ENCODE measurements at regions not wholly inside any gene's neighbourhood (a gene's known extent, or its start where the extent isn't known, plus 50 kb on each side); places are given as distances from the start of the nearest gene placed in this dataset.
"Not testable (repeated sequence)": the region's sequence is repeated elsewhere in the genome, so short reads cannot be mapped to it uniquely, and the experiment has no call there.

DNA sequence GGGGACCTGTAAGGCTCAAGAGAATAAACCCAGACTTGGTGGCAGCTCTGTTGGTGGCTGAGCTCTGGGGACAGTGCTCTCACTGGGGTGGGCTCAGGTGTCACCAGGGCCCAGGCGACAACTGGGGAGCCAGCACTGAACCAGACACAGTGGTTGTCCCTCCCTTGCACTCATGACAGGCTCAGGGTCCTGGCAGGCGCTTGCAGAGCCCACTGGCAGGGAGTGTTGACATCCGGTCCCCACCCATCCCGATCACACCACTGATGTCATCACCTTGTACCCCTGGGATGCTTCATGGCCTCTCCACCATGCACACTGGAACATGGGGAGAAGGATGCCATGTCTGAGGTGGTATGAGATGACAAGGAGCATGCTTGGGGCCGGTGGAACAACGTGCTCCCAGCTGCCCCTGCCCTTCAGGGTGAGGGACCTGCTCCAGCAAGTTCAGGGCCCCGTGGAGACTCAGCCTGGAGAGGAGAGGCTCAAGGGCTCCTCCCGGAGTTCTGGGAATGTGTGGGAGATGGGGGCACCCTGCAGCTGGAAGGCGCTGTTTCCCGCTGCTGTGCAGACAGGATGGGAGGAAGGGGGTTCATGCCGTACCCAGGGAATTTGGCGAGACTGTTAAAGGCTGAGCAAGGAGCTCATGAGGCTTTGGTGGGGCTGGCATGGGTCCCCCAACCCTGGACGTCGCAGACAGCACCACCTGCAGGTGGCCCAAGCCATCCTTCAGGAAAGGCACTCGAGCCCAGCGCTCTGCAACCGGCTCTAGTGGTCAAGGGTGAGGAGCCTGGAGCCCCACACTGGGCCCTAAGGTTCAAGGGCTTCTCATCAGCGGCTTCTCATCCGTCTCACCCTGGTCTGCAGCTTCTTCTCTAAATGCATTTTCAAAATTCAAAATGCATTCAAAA is 141.1 kb upstream of the ZNF469 start:
- not testable (repeated sequence) for H3K4me3 Mint-ChIP-seq; H3K36me3 Mint-ChIP-seq; DNase-seq (ENCODE audit: low spot score); H3K27me3 ChIP-seq; H3K4me3 ChIP-seq; H4K20me1 ChIP-seq (ENCODE audit: low read depth); H3K4me1 ChIP-seq; H3K79me2 ChIP-seq (ENCODE audit: low read depth); H3K27ac ChIP-seq; H3K36me3 ChIP-seq; H3F3A ChIP-seq (ENCODE audit: low read depth); H2AFZ ChIP-seq (replicated peaks); H3K27ac Mint-ChIP-seq; H3K9me3 ChIP-seq (ENCODE audit: low read depth); H3K9ac ChIP-seq
- peak overlapping the region; percentile 2 for H3K4me2 ChIP-seq
- Mint-ChIP-seq H3K27me3 (ENCODE audit: insufficient read depth, low read depth) (peaks cover 12% of the 10 kb centered on the region), H3K9me3 (peaks cover 10% of the 10 kb centered on the region), H3K4me1 (peaks cover 12% of the 10 kb centered on the region)
- TF ChIP-seq, protein P1, sequence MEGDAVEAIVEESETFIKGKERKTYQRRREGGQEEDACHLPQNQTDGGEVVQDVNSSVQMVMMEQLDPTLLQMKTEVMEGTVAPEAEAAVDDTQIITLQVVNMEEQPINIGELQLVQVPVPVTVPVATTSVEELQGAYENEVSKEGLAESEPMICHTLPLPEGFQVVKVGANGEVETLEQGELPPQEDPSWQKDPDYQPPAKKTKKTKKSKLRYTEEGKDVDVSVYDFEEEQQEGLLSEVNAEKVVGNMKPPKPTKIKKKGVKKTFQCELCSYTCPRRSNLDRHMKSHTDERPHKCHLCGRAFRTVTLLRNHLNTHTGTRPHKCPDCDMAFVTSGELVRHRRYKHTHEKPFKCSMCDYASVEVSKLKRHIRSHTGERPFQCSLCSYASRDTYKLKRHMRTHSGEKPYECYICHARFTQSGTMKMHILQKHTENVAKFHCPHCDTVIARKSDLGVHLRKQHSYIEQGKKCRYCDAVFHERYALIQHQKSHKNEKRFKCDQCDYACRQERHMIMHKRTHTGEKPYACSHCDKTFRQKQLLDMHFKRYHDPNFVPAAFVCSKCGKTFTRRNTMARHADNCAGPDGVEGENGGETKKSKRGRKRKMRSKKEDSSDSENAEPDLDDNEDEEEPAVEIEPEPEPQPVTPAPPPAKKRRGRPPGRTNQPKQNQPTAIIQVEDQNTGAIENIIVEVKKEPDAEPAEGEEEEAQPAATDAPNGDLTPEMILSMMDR (IDR thresholded peaks at IDR 0.05) = peak; percentile 25

DNA sequence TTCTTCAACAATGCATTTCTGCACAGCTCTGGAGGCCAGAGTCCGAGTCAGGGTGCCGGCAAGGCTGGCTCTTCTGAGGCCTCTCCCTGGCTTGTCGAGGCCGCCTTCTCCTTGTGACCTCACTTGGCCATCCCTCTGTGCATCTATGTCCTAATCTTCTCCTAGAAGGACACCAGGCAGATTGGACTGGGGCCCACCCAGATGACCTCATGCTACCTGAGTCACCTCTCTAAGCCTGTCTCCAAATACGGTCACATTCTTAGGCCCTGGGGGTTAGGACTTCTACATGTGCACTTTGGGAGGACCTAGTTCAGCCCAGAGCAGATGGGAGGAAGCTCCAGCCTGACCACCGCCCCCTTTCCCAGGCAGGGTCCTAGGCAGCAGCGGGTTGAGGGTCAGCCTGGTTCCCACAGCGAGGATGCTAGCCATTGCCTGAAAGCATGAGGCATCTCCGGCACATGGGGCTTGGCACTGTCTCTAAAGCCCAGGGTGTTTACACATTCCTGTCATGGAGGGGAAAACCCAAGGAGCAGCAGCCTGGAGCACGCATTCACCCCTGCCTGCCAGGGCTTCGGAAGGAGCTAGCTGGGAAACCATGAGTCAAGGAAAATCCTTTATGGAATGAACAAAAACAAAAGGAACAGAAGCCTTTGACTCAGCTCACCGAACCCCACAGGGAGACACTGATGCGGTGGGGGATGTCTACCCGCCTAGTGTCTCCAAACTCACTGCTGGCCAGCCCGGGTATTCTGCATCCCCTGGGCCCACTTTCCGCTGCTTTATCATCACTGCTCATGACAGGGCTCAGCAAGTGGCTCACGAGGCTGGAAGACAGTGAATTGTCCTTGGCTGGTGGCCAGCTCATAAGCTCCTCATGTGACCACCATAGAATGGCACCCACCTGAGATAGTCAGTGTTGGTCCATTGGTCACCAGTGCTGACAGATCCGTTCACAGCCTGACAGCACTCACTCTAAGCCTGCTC is 140.2 kb upstream of the ZNF469 start:
- H3K27me3 ChIP-seq; H3K4me1 ChIP-seq; H2AFZ ChIP-seq (replicated peaks); H4K20me1 ChIP-seq (ENCODE audit: low read depth); H3K27ac ChIP-seq; H3K27ac Mint-ChIP-seq; H3K9ac ChIP-seq; H3K36me3 Mint-ChIP-seq; H3K9me3 ChIP-seq (ENCODE audit: low read depth); H3K36me3 ChIP-seq; H3K4me3 ChIP-seq; H3K4me2 ChIP-seq; DNase-seq (ENCODE audit: low spot score); H3F3A ChIP-seq (ENCODE audit: low read depth); H3K4me3 Mint-ChIP-seq; H3K79me2 ChIP-seq (ENCODE audit: low read depth): not testable (repeated sequence)
- Mint-ChIP-seq H3K4me1 (peaks cover 12% of the 10 kb centered on the region), H3K9me3 (peaks cover 10% of the 10 kb centered on the region), H3K27me3 (ENCODE audit: insufficient read depth, low read depth) (peaks cover 12% of the 10 kb centered on the region)

DNA sequence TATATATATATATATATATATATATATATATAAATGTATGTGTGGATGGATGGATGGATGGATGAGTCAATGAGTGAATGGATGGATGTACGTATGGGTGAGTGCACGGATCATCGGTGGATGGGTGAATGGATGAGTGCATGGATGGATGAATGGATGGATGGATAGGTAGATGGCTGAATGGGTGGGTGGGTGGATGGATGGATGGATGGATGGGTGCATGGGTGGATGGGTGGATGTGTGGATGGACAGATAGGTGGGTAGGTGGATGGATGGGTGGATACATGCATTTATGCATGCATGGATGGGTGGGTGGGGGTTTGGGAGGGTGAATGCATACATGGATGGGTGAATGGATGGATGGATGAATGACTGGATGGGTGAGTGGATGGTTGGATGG is 138.8 kb upstream of the ZNF469 start:
- Mint-ChIP-seq H3K9me3 (peaks cover 10% of the 10 kb centered on the region), H3K4me1 (peaks cover 16% of the 10 kb centered on the region)
- H3K27ac ChIP-seq; H3K79me2 ChIP-seq (ENCODE audit: low read depth); H3K4me3 Mint-ChIP-seq; H2AFZ ChIP-seq (replicated peaks); H3K4me1 ChIP-seq; H3K36me3 ChIP-seq; H3K9ac ChIP-seq; H3F3A ChIP-seq (ENCODE audit: low read depth); H3K4me3 ChIP-seq; H3K36me3 Mint-ChIP-seq; H3K4me2 ChIP-seq; H3K9me3 ChIP-seq (ENCODE audit: low read depth); H3K27ac Mint-ChIP-seq; DNase-seq (ENCODE audit: low spot score); H4K20me1 ChIP-seq (ENCODE audit: low read depth); H3K27me3 Mint-ChIP-seq (ENCODE audit: insufficient read depth, low read depth); H3K27me3 ChIP-seq: not testable (repeated sequence)

DNA sequence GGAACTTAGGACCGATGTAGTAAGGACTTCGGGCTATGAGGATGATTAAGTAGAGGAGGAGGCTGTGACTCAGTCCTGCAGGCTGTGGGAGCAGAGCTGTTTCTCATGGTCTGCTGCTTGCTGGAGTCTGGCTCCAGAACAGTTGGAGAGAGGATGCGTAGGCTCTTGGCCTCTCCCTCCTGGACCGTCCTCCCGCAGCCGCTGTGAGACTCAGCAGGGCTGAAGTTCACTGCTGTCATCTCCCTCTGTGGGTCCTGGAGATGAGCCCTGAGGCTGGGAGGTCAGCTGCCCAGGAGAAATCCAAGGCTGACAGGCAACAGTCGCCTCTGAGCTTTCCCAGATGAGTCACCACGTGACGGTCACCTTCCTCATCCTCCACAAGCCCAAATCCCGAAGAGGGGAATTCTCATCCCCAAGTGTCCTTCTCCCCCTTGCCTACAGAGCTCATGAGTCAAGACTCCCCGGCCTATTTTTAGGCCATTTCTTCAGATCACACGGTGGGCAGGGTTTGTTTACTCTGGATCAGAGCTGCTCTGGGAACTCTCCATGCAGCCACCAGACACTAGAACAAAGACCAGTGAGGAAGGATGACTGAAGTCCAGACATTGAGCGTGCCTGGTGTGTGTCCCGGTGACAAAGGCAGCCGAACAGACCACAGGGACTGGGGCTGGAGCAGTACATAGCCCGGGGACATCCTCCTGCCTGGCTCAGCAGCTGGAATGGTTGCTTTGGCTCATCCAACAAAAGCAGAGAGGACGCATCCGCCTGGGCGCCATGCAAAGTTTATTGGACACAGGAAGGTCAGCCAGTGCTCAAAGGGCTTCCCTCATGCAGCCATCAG is 137.3 kb upstream of the ZNF469 start:
- not testable (repeated sequence) for H3K4me3 Mint-ChIP-seq; DNase-seq (ENCODE audit: low spot score); H3K9me3 ChIP-seq (ENCODE audit: low read depth); H3K4me1 ChIP-seq; H3K27me3 ChIP-seq; H3K4me3 ChIP-seq; H3F3A ChIP-seq (ENCODE audit: low read depth); H4K20me1 ChIP-seq (ENCODE audit: low read depth); H3K27ac ChIP-seq; H3K36me3 Mint-ChIP-seq; H3K4me2 ChIP-seq; H3K27ac Mint-ChIP-seq; H3K9ac ChIP-seq; H3K79me2 ChIP-seq (ENCODE audit: low read depth); H3K27me3 Mint-ChIP-seq (ENCODE audit: insufficient read depth, low read depth); H2AFZ ChIP-seq (replicated peaks); H3K36me3 ChIP-seq
- Mint-ChIP-seq H3K9me3 (peaks cover 10% of the 10 kb centered on the region), H3K4me1 (peaks cover 13% of the 10 kb centered on the region)

DNA sequence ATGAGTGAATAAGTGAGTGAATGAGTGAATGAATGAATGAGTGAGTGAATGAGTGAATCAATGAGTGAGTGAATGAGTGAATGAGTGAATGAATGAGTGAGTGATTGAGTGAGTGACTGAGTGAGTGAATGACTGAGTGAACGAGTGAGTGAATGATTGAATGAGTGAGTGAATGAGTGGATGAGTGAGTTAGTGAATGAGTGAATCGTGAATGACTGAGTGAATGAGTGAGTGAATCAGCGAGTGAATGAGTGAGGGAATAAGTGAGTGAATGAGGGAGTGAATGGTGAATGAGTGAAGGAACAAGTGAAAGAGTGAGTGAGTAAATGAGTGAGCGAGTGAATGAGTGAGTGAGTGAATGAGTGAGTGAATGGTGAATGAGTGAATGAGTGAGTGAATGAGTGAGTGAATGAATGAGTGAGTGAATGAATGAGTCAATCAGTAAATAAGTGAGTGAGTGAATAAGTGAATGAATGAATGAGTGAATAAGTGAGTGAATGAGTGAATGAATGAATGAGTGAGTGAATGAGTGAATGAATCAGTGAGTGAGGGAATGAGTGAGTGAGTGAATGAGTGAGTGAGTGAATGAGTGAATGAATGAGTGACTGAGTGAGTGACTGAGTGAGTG is 135.7 kb upstream of the ZNF469 start:
- H3F3A ChIP-seq (ENCODE audit: low read depth); H3K79me2 ChIP-seq (ENCODE audit: low read depth); H3K27me3 ChIP-seq; H3K36me3 Mint-ChIP-seq; H3K4me2 ChIP-seq; DNase-seq (ENCODE audit: low spot score); H3K27ac ChIP-seq; H3K4me3 Mint-ChIP-seq; H3K9me3 ChIP-seq (ENCODE audit: low read depth); H3K9ac ChIP-seq; H3K4me1 ChIP-seq; H4K20me1 ChIP-seq (ENCODE audit: low read depth); H2AFZ ChIP-seq (replicated peaks); H3K4me3 ChIP-seq; H3K27ac Mint-ChIP-seq; H3K36me3 ChIP-seq: not testable (repeated sequence)
- Mint-ChIP-seq H3K4me1 (peaks cover 10% of the 10 kb centered on the region), H3K27me3 (ENCODE audit: insufficient read depth, low read depth) (peaks cover 11% of the 10 kb centered on the region), H3K9me3 (peaks cover 10% of the 10 kb centered on the region)

DNA sequence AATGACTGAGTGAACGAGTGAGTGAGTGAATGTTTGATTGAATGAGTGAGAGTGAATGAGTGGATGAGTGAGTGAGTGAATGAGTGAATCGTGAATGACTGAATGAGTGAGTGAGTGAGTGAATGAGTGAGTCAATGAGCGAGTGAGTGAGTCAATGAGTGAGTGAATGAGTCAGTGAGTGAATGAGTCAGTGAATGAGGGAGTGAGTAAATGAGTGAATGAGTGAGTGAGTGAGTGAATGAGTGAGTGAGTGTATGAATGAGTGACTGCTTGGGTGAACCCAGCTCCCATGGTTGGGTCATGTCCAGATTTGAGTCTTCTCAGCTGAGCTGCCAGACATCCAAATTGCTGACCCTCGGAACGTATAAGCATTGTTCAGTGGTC is 135.2 kb upstream of the ZNF469 start:
- H3K27ac ChIP-seq; H3K4me3 Mint-ChIP-seq; DNase-seq (ENCODE audit: low spot score); H3K27ac Mint-ChIP-seq; H3K27me3 ChIP-seq; H3K9me3 ChIP-seq (ENCODE audit: low read depth); H3K4me1 ChIP-seq; H3K36me3 ChIP-seq; H3K9ac ChIP-seq; H2AFZ ChIP-seq (replicated peaks); H3K36me3 Mint-ChIP-seq; H4K20me1 ChIP-seq (ENCODE audit: low read depth); H3F3A ChIP-seq (ENCODE audit: low read depth); H3K4me2 ChIP-seq; H3K79me2 ChIP-seq (ENCODE audit: low read depth); H3K4me3 ChIP-seq: not testable (repeated sequence)
- Mint-ChIP-seq H3K27me3 (ENCODE audit: insufficient read depth, low read depth) (peaks cover 11% of the 10 kb centered on the region), H3K4me1 (peaks cover 10% of the 10 kb centered on the region), H3K9me3 (peaks cover 10% of the 10 kb centered on the region)
